GM12872 (cell line): ENCODE measurements at regions not wholly inside any gene's neighbourhood (a gene's known extent, or its start where the extent isn't known, plus 50 kb on each side); places are given as distances from the start of the nearest gene placed in this dataset.

Source experiments
- CTCF ChIP-seq: IDR thresholded peaks from 3 replicates; pipeline ENCODE4 v1.5.1; 2011; ENCODE audit warnings: low read depth, mild to moderate bottlenecking, low read length, moderate library complexity; ENCODE audit not compliant: insufficient read depth

- TF ChIP-seq CTCF: no peak
These were observed 77.4 kb upstream of the DOCK9 start for GRCh38 chr13:99055281-99055680.

- TF ChIP-seq CTCF: no peak
These were observed 77.9 kb upstream of the DOCK9 start for GRCh38 chr13:99055735-99056134.

GRCh38 chr13:99056381-99057014 is 78.6 kb upstream of the DOCK9 start:
- TF ChIP-seq CTCF: no peak

- TF ChIP-seq CTCF: no peak
These were observed 79.6 kb upstream of the DOCK9 start for GRCh38 chr13:99057310-99057975.

GRCh38 chr13:99058527-99059495 is 80.9 kb upstream of the DOCK9 start:
- TF ChIP-seq CTCF: no peak

GRCh38 chr13:99059498-99060075 is 81.7 kb upstream of the DOCK9 start:
- TF ChIP-seq CTCF: no peak

GRCh38 chr13:99061411-99061810 is 83.5 kb upstream of the DOCK9 start:
- TF ChIP-seq CTCF: no peak
